HL-60 (cell line): ENCODE measurements at regions not wholly inside any gene's neighbourhood (a gene's known extent, or its start where the extent isn't known, plus 50 kb on each side); places are given as distances from the start of the nearest gene placed in this dataset.

Experiments used
- DNase-seq, 2 experiments: peaks; one replicate each; pipeline ENCODE4 v3.0.0-alpha.2; 2010 to 2020; ENCODE audit warnings: low read depth in 1 of 2, low spot score in 1 of 2
- H3K27ac ChIP-seq: fragments of 250-450 bp; sonication (Bioruptor Pico); replicated peaks from 2 replicates; pipeline ENCODE4 v1.5.1; 2020; ENCODE audit warnings: mild to moderate bottlenecking, moderate library complexity
- H3K27me3 ChIP-seq: fragments of 250-450 bp; sonication (Bioruptor Pico); 2 replicates; pipeline ENCODE4 v1.5.1; 2021; ENCODE audit warnings: mild to moderate bottlenecking, moderate library complexity; ENCODE audit not compliant: insufficient read depth, poor library complexity, severe bottlenecking
- H3K4me3 ChIP-seq: replicated peaks from 2 replicates; pipeline ENCODE4 v1.5.1; 2011; ENCODE audit warnings: mild to moderate bottlenecking, control low read depth, low read length; ENCODE audit not compliant: insufficient read depth
- GABPA ChIP-seq: IDR thresholded peaks from 2 replicates; pipeline ENCODE4 v1.6.1; 2012; ENCODE audit warnings: low read depth
- POLR2AphosphoS5 ChIP-seq: IDR thresholded peaks from 2 replicates; pipeline ENCODE4 v1.6.1; 2012; ENCODE audit warnings: low read depth
- SPI1 ChIP-seq: IDR thresholded peaks from 2 replicates; pipeline ENCODE4 v1.6.1; 2012; ENCODE audit warnings: low read depth, mild to moderate bottlenecking, borderline replicate concordance
- TF ChIP-seq, protein P1 (sequence below): IDR thresholded peaks from one replicate; pipeline ENCODE4 v1.5.1; 2011; ENCODE audit warnings: low read length, control low read depth, inconsistent platforms; ENCODE audit not compliant: insufficient read depth
- TF ChIP-seq, protein P2 (sequence below): IDR thresholded peaks from 2 replicates; pipeline ENCODE4 v1.6.1; 2012; ENCODE audit warnings: low read depth; ENCODE audit not compliant: insufficient replicate concordance

DNA sequence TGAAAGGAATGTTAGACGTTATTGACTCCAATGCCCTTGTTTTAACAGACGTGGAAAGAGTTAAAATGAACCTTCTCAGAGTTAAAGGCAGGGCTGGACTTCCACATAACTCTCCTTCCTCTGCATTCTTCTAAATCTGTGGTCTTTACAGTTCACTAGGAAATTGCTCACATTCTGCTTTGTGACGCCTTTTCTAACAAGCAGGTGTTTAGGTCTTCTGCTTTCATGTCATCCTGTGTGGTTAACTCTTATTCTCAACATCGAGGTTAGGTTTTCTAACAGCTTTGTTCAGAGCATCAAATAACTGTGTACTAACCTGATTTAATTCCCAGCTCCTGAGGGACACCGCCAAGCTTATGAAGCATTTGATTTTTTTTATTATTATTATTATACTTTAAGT, 81.3 kb upstream of the NT5E start:
- Histone ChIP-seq H3K27ac (no peak overlapping the region), H3K4me3 (no peak overlapping the region), H3K27me3 (no peaks in the 10 kb centered on the region)
- DNase-seq, result no peak
- TF ChIP-seq, protein P1, sequence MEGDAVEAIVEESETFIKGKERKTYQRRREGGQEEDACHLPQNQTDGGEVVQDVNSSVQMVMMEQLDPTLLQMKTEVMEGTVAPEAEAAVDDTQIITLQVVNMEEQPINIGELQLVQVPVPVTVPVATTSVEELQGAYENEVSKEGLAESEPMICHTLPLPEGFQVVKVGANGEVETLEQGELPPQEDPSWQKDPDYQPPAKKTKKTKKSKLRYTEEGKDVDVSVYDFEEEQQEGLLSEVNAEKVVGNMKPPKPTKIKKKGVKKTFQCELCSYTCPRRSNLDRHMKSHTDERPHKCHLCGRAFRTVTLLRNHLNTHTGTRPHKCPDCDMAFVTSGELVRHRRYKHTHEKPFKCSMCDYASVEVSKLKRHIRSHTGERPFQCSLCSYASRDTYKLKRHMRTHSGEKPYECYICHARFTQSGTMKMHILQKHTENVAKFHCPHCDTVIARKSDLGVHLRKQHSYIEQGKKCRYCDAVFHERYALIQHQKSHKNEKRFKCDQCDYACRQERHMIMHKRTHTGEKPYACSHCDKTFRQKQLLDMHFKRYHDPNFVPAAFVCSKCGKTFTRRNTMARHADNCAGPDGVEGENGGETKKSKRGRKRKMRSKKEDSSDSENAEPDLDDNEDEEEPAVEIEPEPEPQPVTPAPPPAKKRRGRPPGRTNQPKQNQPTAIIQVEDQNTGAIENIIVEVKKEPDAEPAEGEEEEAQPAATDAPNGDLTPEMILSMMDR, result no peak
- TF ChIP-seq GABPA (no peak), POLR2AphosphoS5 (no peak), SPI1 (no peak)
- TF ChIP-seq, protein P2, sequence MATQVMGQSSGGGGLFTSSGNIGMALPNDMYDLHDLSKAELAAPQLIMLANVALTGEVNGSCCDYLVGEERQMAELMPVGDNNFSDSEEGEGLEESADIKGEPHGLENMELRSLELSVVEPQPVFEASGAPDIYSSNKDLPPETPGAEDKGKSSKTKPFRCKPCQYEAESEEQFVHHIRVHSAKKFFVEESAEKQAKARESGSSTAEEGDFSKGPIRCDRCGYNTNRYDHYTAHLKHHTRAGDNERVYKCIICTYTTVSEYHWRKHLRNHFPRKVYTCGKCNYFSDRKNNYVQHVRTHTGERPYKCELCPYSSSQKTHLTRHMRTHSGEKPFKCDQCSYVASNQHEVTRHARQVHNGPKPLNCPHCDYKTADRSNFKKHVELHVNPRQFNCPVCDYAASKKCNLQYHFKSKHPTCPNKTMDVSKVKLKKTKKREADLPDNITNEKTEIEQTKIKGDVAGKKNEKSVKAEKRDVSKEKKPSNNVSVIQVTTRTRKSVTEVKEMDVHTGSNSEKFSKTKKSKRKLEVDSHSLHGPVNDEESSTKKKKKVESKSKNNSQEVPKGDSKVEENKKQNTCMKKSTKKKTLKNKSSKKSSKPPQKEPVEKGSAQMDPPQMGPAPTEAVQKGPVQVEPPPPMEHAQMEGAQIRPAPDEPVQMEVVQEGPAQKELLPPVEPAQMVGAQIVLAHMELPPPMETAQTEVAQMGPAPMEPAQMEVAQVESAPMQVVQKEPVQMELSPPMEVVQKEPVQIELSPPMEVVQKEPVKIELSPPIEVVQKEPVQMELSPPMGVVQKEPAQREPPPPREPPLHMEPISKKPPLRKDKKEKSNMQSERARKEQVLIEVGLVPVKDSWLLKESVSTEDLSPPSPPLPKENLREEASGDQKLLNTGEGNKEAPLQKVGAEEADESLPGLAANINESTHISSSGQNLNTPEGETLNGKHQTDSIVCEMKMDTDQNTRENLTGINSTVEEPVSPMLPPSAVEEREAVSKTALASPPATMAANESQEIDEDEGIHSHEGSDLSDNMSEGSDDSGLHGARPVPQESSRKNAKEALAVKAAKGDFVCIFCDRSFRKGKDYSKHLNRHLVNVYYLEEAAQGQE, result no peak

DNA sequence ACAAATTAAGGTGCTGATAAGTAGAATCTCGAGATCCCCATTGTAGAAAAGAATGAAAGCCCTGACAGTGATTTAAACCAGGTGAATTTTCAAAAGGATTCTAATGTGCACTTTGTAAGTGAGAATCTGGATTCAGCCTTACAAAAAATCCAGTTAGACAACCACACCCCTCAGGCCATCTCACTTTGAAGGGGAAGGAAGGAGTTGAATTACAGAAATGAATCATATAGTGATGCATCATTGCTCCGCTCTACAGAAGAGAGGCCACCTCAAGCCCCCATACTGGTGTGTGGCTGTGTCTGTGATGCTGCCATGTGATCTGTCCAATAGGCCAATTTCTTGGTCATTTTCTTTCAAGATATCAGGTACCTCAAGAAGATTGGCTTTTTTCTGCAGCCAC, 85.5 kb upstream of the NT5E start:
- DNase-seq, result no peak
- Histone ChIP-seq H3K4me3 (no peak overlapping the region), H3K27ac (no peak overlapping the region), H3K27me3 (no peaks in the 10 kb centered on the region)
- TF ChIP-seq, protein P1, result no peak
- TF ChIP-seq, protein P2, result no peak
- no peak for TF ChIP-seq POLR2AphosphoS5
- no peak for TF ChIP-seq SPI1
- TF ChIP-seq GABPA, result no peak

DNA sequence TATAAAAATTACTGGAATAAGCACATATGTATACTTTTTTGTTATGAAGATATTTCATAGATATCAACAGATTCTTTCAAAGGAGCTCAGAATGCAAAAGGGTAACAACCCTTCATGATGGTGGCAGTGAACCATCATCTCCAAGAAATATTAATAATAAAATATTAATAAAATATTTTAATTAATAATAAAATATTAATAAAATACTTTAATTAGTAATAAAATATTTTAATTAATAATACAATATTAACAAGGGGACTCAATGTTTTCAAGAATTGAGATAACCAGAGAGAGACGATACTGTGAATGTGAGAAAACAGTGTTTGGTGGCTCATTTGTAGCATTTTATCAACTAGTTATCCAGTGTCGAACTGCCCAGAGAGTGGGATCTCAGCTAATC, 86.0 kb upstream of the NT5E start:
- no peak overlapping the region for H3K4me3 ChIP-seq
- DNase-seq, result no peak
- no peaks in the 10 kb centered on the region for H3K27me3 ChIP-seq
- H3K27ac ChIP-seq, result no peak overlapping the region
- TF ChIP-seq SPI1 (no peak), POLR2AphosphoS5 (no peak), GABPA (no peak)
- TF ChIP-seq, protein P1, result no peak
- TF ChIP-seq, protein P2, result no peak
